ENCODE measurements at regions not wholly inside any gene's neighbourhood (a gene's known extent, or its start where the extent isn't known, plus 50 kb on each side); places are given as distances from the start of the nearest gene placed in this dataset.

- TF ChIP-seq CTCF (IDR thresholded peaks at IDR 0.05; ENCODE audit: poor library complexity, severe bottlenecking) = no peak
- H3K27ac ChIP-seq (ENCODE audit: poor library complexity, severe bottlenecking) = no peak overlapping the region
- ATAC-seq (ENCODE audit: low read depth) (no peak), DNase-seq (ENCODE audit: low spot score) (no peak)
- no peaks in the 10 kb centered on the region for H3K36me3 ChIP-seq (ENCODE audit: low read depth)
- H3K27me3 ChIP-seq (ENCODE audit: insufficient read depth, poor library complexity, severe bottlenecking) = no peaks in the 10 kb centered on the region
- H3K4me3 ChIP-seq (ENCODE audit: severe bottlenecking) = no peak overlapping the region
- no peaks in the 10 kb centered on the region for H3K9me3 ChIP-seq (ENCODE audit: severe bottlenecking)
- H3K4me1 ChIP-seq (ENCODE audit: insufficient read depth, poor library complexity, severe bottlenecking) = no peaks in the 10 kb centered on the region
Observed at GRCh38 chr1:234697741-234698140, 87.8 kb upstream of the IRF2BP2 start.

- no peak for TF ChIP-seq CTCF (IDR thresholded peaks at IDR 0.05; ENCODE audit: poor library complexity, severe bottlenecking)
- ATAC-seq (ENCODE audit: low read depth) = no peak
- no peak for DNase-seq (ENCODE audit: low spot score)
- no peak overlapping the region for H3K27ac ChIP-seq (ENCODE audit: poor library complexity, severe bottlenecking)
- no peaks in the 10 kb centered on the region for H3K27me3 ChIP-seq (ENCODE audit: insufficient read depth, poor library complexity, severe bottlenecking)
- H3K4me1 ChIP-seq (ENCODE audit: insufficient read depth, poor library complexity, severe bottlenecking) = no peaks in the 10 kb centered on the region
- no peaks in the 10 kb centered on the region for H3K36me3 ChIP-seq (ENCODE audit: low read depth)
- H3K4me3 ChIP-seq (ENCODE audit: severe bottlenecking) = no peak overlapping the region
- H3K9me3 ChIP-seq (ENCODE audit: severe bottlenecking) = no peaks in the 10 kb centered on the region
Observed at GRCh38 chr1:234697015-234697414, 87.0 kb upstream of the IRF2BP2 start.

GRCh38 chr1:234696148-234696576 is 86.2 kb upstream of the IRF2BP2 start:
- DNase-seq (ENCODE audit: low spot score) = no peak
- Histone ChIP-seq H3K4me3 (ENCODE audit: severe bottlenecking) (no peak overlapping the region), H3K9me3 (ENCODE audit: severe bottlenecking) (no peaks in the 10 kb centered on the region), H3K27ac (ENCODE audit: poor library complexity, severe bottlenecking) (no peak overlapping the region), H3K4me1 (ENCODE audit: insufficient read depth, poor library complexity, severe bottlenecking) (no peaks in the 10 kb centered on the region), H3K27me3 (ENCODE audit: insufficient read depth, poor library complexity, severe bottlenecking) (no peaks in the 10 kb centered on the region), H3K36me3 (ENCODE audit: low read depth) (no peaks in the 10 kb centered on the region)
- no peak for TF ChIP-seq CTCF (IDR thresholded peaks at IDR 0.05; ENCODE audit: poor library complexity, severe bottlenecking)
- no peak for ATAC-seq (ENCODE audit: low read depth)

GRCh38 chr1:234694661-234695060 is 84.7 kb upstream of the IRF2BP2 start:
- Histone ChIP-seq H3K27ac (ENCODE audit: poor library complexity, severe bottlenecking) (no peak overlapping the region), H3K4me1 (ENCODE audit: insufficient read depth, poor library complexity, severe bottlenecking) (no peaks in the 10 kb centered on the region), H3K4me3 (ENCODE audit: severe bottlenecking) (no peak overlapping the region), H3K36me3 (ENCODE audit: low read depth) (no peaks in the 10 kb centered on the region), H3K27me3 (ENCODE audit: insufficient read depth, poor library complexity, severe bottlenecking) (no peaks in the 10 kb centered on the region), H3K9me3 (ENCODE audit: severe bottlenecking) (no peaks in the 10 kb centered on the region)
- no peak for DNase-seq (ENCODE audit: low spot score)
- no peak for TF ChIP-seq CTCF (IDR thresholded peaks at IDR 0.05; ENCODE audit: poor library complexity, severe bottlenecking)
- ATAC-seq (ENCODE audit: low read depth) = no peak

- Histone ChIP-seq H3K4me1 (ENCODE audit: insufficient read depth, poor library complexity, severe bottlenecking) (no peaks in the 10 kb centered on the region), H3K27me3 (ENCODE audit: insufficient read depth, poor library complexity, severe bottlenecking) (no peaks in the 10 kb centered on the region), H3K36me3 (ENCODE audit: low read depth) (no peaks in the 10 kb centered on the region), H3K9me3 (ENCODE audit: severe bottlenecking) (no peaks in the 10 kb centered on the region), H3K4me3 (ENCODE audit: severe bottlenecking) (no peak overlapping the region), H3K27ac (ENCODE audit: poor library complexity, severe bottlenecking) (no peak overlapping the region)
- ATAC-seq (ENCODE audit: low read depth) = no peak
- DNase-seq (ENCODE audit: low spot score) = no peak
- TF ChIP-seq CTCF (IDR thresholded peaks at IDR 0.05; ENCODE audit: poor library complexity, severe bottlenecking) = no peak
Observed at GRCh38 chr1:234692966-234693580, 83.1 kb upstream of the IRF2BP2 start.
